Muscle of leg (tissue), 3 donors: ENCODE measurements at regions not wholly inside any gene's neighbourhood (a gene's known extent, or its start where the extent isn't known, plus 50 kb on each side); places are given as distances from the start of the nearest gene placed in this dataset.
A peak's percentile ranks its signal among the peaks of the same experiment; 100 is the strongest.
"Not testable (repeated sequence)": the region's sequence is repeated elsewhere in the genome, so short reads cannot be mapped to it uniquely, and the experiment has no call there.

ENCODE experiments used
- DNase-seq: peaks from one replicate; pipeline ENCODE4 v3.0.0; 2013
- H3K27ac ChIP-seq: one replicate; pipeline ENCODE4 v1.5.1; 2013; ENCODE audit warnings: mild to moderate bottlenecking, low read length, control low read depth
- H3K27me3 ChIP-seq: one replicate; pipeline ENCODE4 v1.6.1; 2013; ENCODE audit warnings: low read length; ENCODE audit not compliant: control insufficient read depth, insufficient read depth
- H3K36me3 ChIP-seq: one replicate; pipeline ENCODE4 v1.6.1; 2013; ENCODE audit warnings: low read length; ENCODE audit not compliant: control insufficient read depth, insufficient read depth
- H3K4me1 ChIP-seq: one replicate; pipeline ENCODE4 v1.6.1; 2013; ENCODE audit warnings: low read length; ENCODE audit not compliant: control insufficient read depth, insufficient read depth
- H3K4me3 ChIP-seq: one replicate; pipeline ENCODE4 v1.5.1; 2013; ENCODE audit warnings: low read length, control low read depth
- H3K9me3 ChIP-seq: replicated peaks from 2 replicates; pipeline ENCODE4 v1.6.1; 2013; ENCODE audit warnings: low read depth, low read length; ENCODE audit not compliant: control insufficient read depth
- WGBS: methylation state at CpG from one replicate; pipeline ENCODE4 v1.1.5; 2013; ENCODE audit warnings: missing lambda C conversion rate; ENCODE audit not compliant: insufficient coverage; 5-methylcytosine and 5-hydroxymethylcytosine counted together

GRCh38 chrX:33908898-33909297 lies 223.2 kb downstream of the FAM47A start:
- no peak for DNase-seq
- H3K4me3 ChIP-seq = no peak overlapping the region
- no peak overlapping the region for H3K27ac ChIP-seq
- 71% methylated on average over 3 of the region's 5 CpGs for WGBS
- no peaks in the 10 kb centered on the region for H3K4me1 ChIP-seq
- H3K9me3 ChIP-seq = no peaks in the 10 kb centered on the region
- H3K27me3 ChIP-seq = peaks cover 5% of the 10 kb centered on the region
- no peaks in the 10 kb centered on the region for H3K36me3 ChIP-seq

DNA sequence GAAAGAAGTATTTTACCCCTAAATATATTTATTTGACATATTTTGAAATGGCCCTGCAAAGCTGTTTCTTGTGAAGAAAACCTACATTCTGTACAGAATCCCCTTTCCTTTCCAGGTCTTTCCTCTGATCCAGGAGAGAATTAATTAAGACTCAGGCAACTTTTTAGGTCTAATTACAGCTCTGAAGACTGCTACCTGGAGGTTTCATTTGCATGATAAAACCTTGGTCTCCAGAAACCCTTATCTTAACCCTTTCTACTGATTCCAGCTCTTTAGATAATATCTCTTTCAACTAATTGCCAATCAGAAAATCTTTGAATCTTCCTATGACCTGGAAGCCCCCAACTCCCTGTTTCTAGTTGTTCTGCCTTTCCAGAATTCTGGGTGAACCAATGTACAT lies 224.0 kb downstream of the FAM47A start:
- peaks cover 3% of the 10 kb centered on the region for H3K9me3 ChIP-seq
- H3K36me3 ChIP-seq = no peaks in the 10 kb centered on the region
- no peaks in the 10 kb centered on the region for H3K4me1 ChIP-seq
- no peak overlapping the region for H3K27ac ChIP-seq
- peaks cover 5% of the 10 kb centered on the region for H3K27me3 ChIP-seq
- no peak for DNase-seq
- no peak overlapping the region for H3K4me3 ChIP-seq

- DNase-seq = no peak
- WGBS = no CpG with 5 or more reads among the region's 2 CpGs
- H3K9me3 ChIP-seq = peaks cover 3% of the 10 kb centered on the region
These were observed 225.1 kb downstream of the FAM47A start for GRCh38 chrX:33906971-33907370.

GRCh38 chrX:33892670-33893069 lies 239.4 kb downstream of the FAM47A start:
- WGBS = 61% methylated on average over 2 of the region's 2 CpGs
- Histone ChIP-seq H3K4me3 (no peak overlapping the region), H3K9me3 (no peaks in the 10 kb centered on the region), H3K27me3 (no peaks in the 10 kb centered on the region), H3K36me3 (no peaks in the 10 kb centered on the region), H3K27ac (no peak overlapping the region), H3K4me1 (no peaks in the 10 kb centered on the region)
- DNase-seq = no peak

More at GRCh38 chrX:33906971-33907370, 225.1 kb downstream of the FAM47A start:
- H3K36me3 ChIP-seq = no peaks in the 10 kb centered on the region
- H3K4me1 ChIP-seq = no peaks in the 10 kb centered on the region
- peaks cover 5% of the 10 kb centered on the region for H3K27me3 ChIP-seq
- H3K27ac ChIP-seq = no peak overlapping the region
- no peak overlapping the region for H3K4me3 ChIP-seq

- H3K4me1 ChIP-seq = no peaks in the 10 kb centered on the region
- H3K27ac ChIP-seq = no peak overlapping the region
- DNase-seq = no peak
- H3K9me3 ChIP-seq = no peaks in the 10 kb centered on the region
- H3K36me3 ChIP-seq = no peaks in the 10 kb centered on the region
- H3K4me3 ChIP-seq = no peak overlapping the region
- no peaks in the 10 kb centered on the region for H3K27me3 ChIP-seq
These were observed 276.9 kb downstream of the FAM47A start for GRCh38 chrX:33855251-33855650.

GRCh38 chrX:33852146-33852545 lies 280.0 kb downstream of the FAM47A start:
- not testable (repeated sequence) for DNase-seq
- WGBS = no CpG with 5 or more reads among the region's 4 CpGs

DNA sequence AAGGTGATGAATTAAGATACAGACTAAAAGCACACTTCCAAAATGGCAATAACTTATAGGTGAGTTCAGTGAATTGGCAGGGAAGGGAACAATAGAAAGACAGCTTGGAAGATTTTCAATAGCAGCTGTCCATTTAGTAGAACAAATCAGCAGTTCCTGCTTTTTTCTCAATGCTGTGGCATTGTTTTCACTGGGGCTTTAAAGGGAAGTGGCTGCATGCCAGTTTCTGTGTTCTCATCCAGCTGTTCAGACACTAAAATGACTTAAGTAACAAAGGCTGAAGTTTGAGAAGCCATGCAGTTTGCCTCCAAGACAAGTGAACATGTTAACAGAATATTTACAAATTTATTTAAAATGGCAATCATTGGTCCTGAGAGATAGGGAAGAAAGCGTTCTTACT lies 291.9 kb downstream of the FAM47A start:
- Histone ChIP-seq H3K4me3 (no peak overlapping the region), H3K27ac (no peak overlapping the region), H3K9me3 (no peaks in the 10 kb centered on the region), H3K4me1 (no peaks in the 10 kb centered on the region), H3K36me3 (no peaks in the 10 kb centered on the region), H3K27me3 (no peaks in the 10 kb centered on the region)
- DNase-seq = peak; percentile 86
- WGBS = no CpG with 5 or more reads among the region's 1 CpG

More at GRCh38 chrX:33852146-33852545, 280.0 kb downstream of the FAM47A start:
- not testable (repeated sequence) for H3K27ac ChIP-seq, H3K27me3 ChIP-seq, H3K36me3 ChIP-seq, H3K9me3 ChIP-seq, H3K4me1 ChIP-seq, H3K4me3 ChIP-seq

DNA sequence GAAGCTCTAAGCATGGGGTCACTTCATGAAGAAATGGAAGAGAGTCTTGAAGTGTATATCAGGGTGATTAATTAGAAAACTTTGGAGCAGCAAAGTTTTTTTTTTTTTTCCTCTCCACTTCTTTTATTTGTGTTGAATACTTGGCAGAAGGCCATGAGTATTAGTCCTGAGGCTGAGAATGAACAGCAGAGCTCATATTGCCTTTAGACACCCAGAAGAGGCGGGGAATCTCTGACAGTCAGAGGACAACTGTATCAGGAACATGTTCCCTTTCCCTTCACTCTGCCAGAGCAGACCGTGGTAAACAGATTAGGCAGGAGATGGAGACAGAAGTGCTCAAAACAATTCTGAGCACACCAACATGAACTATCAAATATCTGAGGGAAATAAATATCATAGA lies 300.9 kb downstream of the FAM47A start:
- Histone ChIP-seq H3K4me3 (no peak overlapping the region), H3K36me3 (no peaks in the 10 kb centered on the region), H3K9me3 (no peaks in the 10 kb centered on the region), H3K27ac (no peak overlapping the region), H3K27me3 (no peaks in the 10 kb centered on the region), H3K4me1 (no peaks in the 10 kb centered on the region)
- DNase-seq = peak; percentile 38
- WGBS = no CpG with 5 or more reads among the region's 2 CpGs

- H3K27me3 ChIP-seq = no peaks in the 10 kb centered on the region
- H3K9me3 ChIP-seq = no peaks in the 10 kb centered on the region
- no peaks in the 10 kb centered on the region for H3K36me3 ChIP-seq
- no peak for DNase-seq
- no peaks in the 10 kb centered on the region for H3K4me1 ChIP-seq
- WGBS = 85% methylated on average over 6 of the region's 7 CpGs
- no peak overlapping the region for H3K27ac ChIP-seq
- no peak overlapping the region for H3K4me3 ChIP-seq
These were observed 314.8 kb downstream of the FAM47A start for GRCh38 chrX:33817266-33817665.

- Histone ChIP-seq H3K27ac (no peak overlapping the region), H3K27me3 (peaks cover 3% of the 10 kb centered on the region), H3K4me1 (no peaks in the 10 kb centered on the region), H3K9me3 (no peaks in the 10 kb centered on the region), H3K36me3 (no peaks in the 10 kb centered on the region), H3K4me3 (no peak overlapping the region)
- no peak for DNase-seq
- 75% methylated on average over 5 of the region's 5 CpGs for WGBS
These were observed 323.5 kb downstream of the FAM47A start for GRCh38 chrX:33808636-33809035.

- no peaks in the 10 kb centered on the region for H3K4me1 ChIP-seq
- no peaks in the 10 kb centered on the region for H3K27me3 ChIP-seq
- H3K27ac ChIP-seq = no peak overlapping the region
- no peak for DNase-seq
- no peaks in the 10 kb centered on the region for H3K36me3 ChIP-seq
- no peaks in the 10 kb centered on the region for H3K9me3 ChIP-seq
- no peak overlapping the region for H3K4me3 ChIP-seq
These were observed 347.6 kb downstream of the FAM47A start for GRCh38 chrX:33784548-33784947.
